PC-9 (cell line): ENCODE measurements at regions not wholly inside any gene's neighbourhood (a gene's known extent, or its start where the extent isn't known, plus 50 kb on each side); places are given as distances from the start of the nearest gene placed in this dataset.

ENCODE experiments used
- BruUV-seq: library from RNA; stranded (reverse); fragments of 400-500 nt; replicated peaks from 2 replicates; lab custom pipeline; 2021; lab: Mats Ljungman, UMichigan
- CTCF ChIA-PET: fragments of 300-600 bp; sonication (Branson Sonifier 250); formaldehyde crosslinking; loops from one replicate; lab custom pipeline; 2022; ENCODE audit warnings: antibody characterized with exemption; lab: Charles Lee
- POLR2A ChIA-PET: fragments of 300-600 bp; sonication (Branson Sonifier 250); formaldehyde crosslinking; loops from one replicate; lab custom pipeline; 2022; ENCODE audit warnings: antibody characterized with exemption; ENCODE audit not compliant: unreplicated experiment; lab: Charles Lee
- DNase-seq, 2 experiments: peaks; one replicate each; pipeline versions ENCODE4 v3.0.0 to v3.0.0-alpha.2; 2015 to 2022; ENCODE audit warnings: mixed read lengths in 1 of 2
- H2AFZ ChIP-seq: fragments of 200-600 bp; sonication (generic); 2 replicates; pipeline ENCODE4 v1.8.1; 2017; ENCODE audit warnings: antibody characterized with exemption
- H3F3A ChIP-seq: fragments of 200-600 bp; sonication (generic); 2 replicates; pipeline ENCODE4 v1.8.1; 2017; ENCODE audit warnings: antibody characterized with exemption, mild to moderate bottlenecking, low read depth; ENCODE audit not compliant: insufficient read depth
- H3K27ac ChIP-seq: fragments of 200-600 bp; sonication (generic); 2 replicates; pipeline ENCODE4 v1.6.1; 2016; ENCODE audit warnings: mixed run types
- H3K27me3 ChIP-seq: fragments of 200-600 bp; sonication (generic); 2 replicates; pipeline ENCODE4 v1.6.1; 2016; ENCODE audit warnings: low read depth, mixed run types; ENCODE audit not compliant: insufficient read depth
- H3K36me3 ChIP-seq: fragments of 200-600 bp; sonication (generic); 2 replicates; pipeline ENCODE4 v1.6.1; 2016; ENCODE audit warnings: low read depth, mixed run types
- H3K4me1 ChIP-seq: fragments of 200-600 bp; sonication (generic); replicated peaks from 2 replicates; pipeline ENCODE4 v1.6.1; 2016; ENCODE audit warnings: mixed run types; ENCODE audit not compliant: insufficient read depth
- H3K4me2 ChIP-seq: fragments of 200-600 bp; sonication (generic); 2 replicates; pipeline ENCODE4 v1.6.1; 2017; ENCODE audit warnings: mixed run types
- H3K4me3 ChIP-seq: fragments of 200-600 bp; sonication (generic); 2 replicates; pipeline ENCODE4 v1.6.1; 2016; ENCODE audit warnings: mixed run types
- H3K79me2 ChIP-seq: fragments of 200-600 bp; sonication (generic); 2 replicates; pipeline ENCODE4 v1.6.1; 2017; ENCODE audit warnings: low read depth, mixed run types
- H3K9me2 ChIP-seq: fragments of 200-600 bp; sonication (generic); 2 replicates; pipeline ENCODE4 v1.8.1; 2017; ENCODE audit warnings: mild to moderate bottlenecking; ENCODE audit not compliant: insufficient read depth
- H3K9me3 ChIP-seq: fragments of 200-600 bp; sonication (generic); 2 replicates; pipeline ENCODE4 v1.8.1; 2016; ENCODE audit warnings: low read depth; ENCODE audit not compliant: insufficient read depth
- H4K20me1 ChIP-seq: fragments of 200-600 bp; sonication (generic); 2 replicates; pipeline ENCODE4 v1.8.1; 2017; ENCODE audit not compliant: insufficient read depth
- EZH2 ChIP-seq: fragments of 200-600 bp; sonication (generic); IDR thresholded peaks from 2 replicates; pipeline ENCODE4 v1.8.0; 2017; ENCODE audit warnings: antibody characterized with exemption, low read depth
- intact Hi-C: fragments of 100-400 bp; cut with micrococcal nuclease; formaldehyde crosslinking; loops from one replicate; pipeline ENCODE4 v1.10.0; 2022; ENCODE audit not compliant: unreplicated experiment
- TF ChIP-seq, protein P1 (sequence below): fragments of 200-600 bp; sonication (generic); conservative IDR thresholded peaks from 2 replicates; pipeline ENCODE4 v1.6.1; 2017; ENCODE audit warnings: mixed run types, antibody characterized with exemption, mild to moderate bottlenecking, moderate library complexity

GRCh38 chr6:9422138-9422537 is 986.8 kb upstream of the SLC35B3 start:
- ChIA-PET CTCF (no interaction called here), POLR2A (no interaction called here)
- no peaks in the 10 kb centered on the region for H3K9me2 ChIP-seq
- H3K27ac ChIP-seq, result no peak overlapping the region
- no peaks in the 10 kb centered on the region for H3K79me2 ChIP-seq
- no peaks in the 10 kb centered on the region for H3K9me3 ChIP-seq
- intact Hi-C loops, result no loop called here
- DNase-seq, result no peak
- H3K36me3 ChIP-seq, result no peaks in the 10 kb centered on the region
- no peaks in the 10 kb centered on the region for H3K27me3 ChIP-seq
- H3K4me2 ChIP-seq, result no peak overlapping the region
- no peak overlapping the region for H2AFZ ChIP-seq
- no peak for TF ChIP-seq EZH2
- TF ChIP-seq, protein P1, sequence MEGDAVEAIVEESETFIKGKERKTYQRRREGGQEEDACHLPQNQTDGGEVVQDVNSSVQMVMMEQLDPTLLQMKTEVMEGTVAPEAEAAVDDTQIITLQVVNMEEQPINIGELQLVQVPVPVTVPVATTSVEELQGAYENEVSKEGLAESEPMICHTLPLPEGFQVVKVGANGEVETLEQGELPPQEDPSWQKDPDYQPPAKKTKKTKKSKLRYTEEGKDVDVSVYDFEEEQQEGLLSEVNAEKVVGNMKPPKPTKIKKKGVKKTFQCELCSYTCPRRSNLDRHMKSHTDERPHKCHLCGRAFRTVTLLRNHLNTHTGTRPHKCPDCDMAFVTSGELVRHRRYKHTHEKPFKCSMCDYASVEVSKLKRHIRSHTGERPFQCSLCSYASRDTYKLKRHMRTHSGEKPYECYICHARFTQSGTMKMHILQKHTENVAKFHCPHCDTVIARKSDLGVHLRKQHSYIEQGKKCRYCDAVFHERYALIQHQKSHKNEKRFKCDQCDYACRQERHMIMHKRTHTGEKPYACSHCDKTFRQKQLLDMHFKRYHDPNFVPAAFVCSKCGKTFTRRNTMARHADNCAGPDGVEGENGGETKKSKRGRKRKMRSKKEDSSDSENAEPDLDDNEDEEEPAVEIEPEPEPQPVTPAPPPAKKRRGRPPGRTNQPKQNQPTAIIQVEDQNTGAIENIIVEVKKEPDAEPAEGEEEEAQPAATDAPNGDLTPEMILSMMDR, result no peak
- H3F3A ChIP-seq, result no peaks in the 10 kb centered on the region
- H3K4me3 ChIP-seq, result no peak overlapping the region
- no peaks in the 10 kb centered on the region for H3K4me1 ChIP-seq
- no peaks in the 10 kb centered on the region for H4K20me1 ChIP-seq
- BruUV-seq, result no TSS peak

GRCh38 chr6:9420316-9421015 is 985.1 kb upstream of the SLC35B3 start:
- Histone ChIP-seq H4K20me1 (no peaks in the 10 kb centered on the region), H3K4me1 (no peaks in the 10 kb centered on the region), H3K4me3 (no peak overlapping the region), H3F3A (no peaks in the 10 kb centered on the region), H3K27me3 (no peaks in the 10 kb centered on the region), H3K79me2 (no peaks in the 10 kb centered on the region), H3K9me3 (no peaks in the 10 kb centered on the region), H3K36me3 (no peaks in the 10 kb centered on the region), H2AFZ (no peak overlapping the region), H3K27ac (no peak overlapping the region), H3K9me2 (no peaks in the 10 kb centered on the region), H3K4me2 (no peak overlapping the region)
- DNase-seq, result no peak
- ChIA-PET POLR2A (no interaction called here), CTCF (no interaction called here)
- intact Hi-C loops, result no loop called here
- TF ChIP-seq, protein P1, result no peak
- TF ChIP-seq EZH2, result no peak
- BruUV-seq, result no TSS peak

DNA sequence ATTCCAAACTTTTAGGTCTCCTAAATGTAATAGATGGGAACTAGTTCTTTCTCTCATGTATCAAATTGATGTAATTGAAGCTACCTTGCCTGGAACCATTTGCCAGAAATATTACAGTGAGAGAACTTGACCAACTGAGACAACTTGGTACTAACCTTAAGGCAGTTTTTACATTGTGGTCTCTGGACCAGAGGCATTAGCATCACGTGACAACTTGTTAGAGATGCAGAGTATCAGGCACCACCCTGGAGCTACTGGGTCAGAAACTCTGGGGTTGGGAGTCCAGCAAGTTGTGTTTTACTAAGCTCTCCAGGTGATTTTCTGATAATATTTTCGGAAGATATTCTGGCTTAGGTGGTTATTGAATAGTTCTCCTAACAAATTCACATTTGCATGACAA is 982.1 kb upstream of the SLC35B3 start:
- no peaks in the 10 kb centered on the region for H3K27me3 ChIP-seq
- no peak for DNase-seq
- ChIA-PET CTCF (no interaction called here), POLR2A (no interaction called here)
- H3K4me3 ChIP-seq, result no peak overlapping the region
- no peaks in the 10 kb centered on the region for H3K36me3 ChIP-seq
- no peak overlapping the region for H3K27ac ChIP-seq
- no peaks in the 10 kb centered on the region for H3K79me2 ChIP-seq
- no TSS peak for BruUV-seq
- no peak overlapping the region for H3K4me2 ChIP-seq
- TF ChIP-seq EZH2, result no peak
- TF ChIP-seq, protein P1, result no peak
- intact Hi-C loops, result no loop called here
- H3K4me1 ChIP-seq, result no peaks in the 10 kb centered on the region
- no peaks in the 10 kb centered on the region for H3K9me3 ChIP-seq
- H4K20me1 ChIP-seq, result no peaks in the 10 kb centered on the region
- H3F3A ChIP-seq, result no peaks in the 10 kb centered on the region
- no peaks in the 10 kb centered on the region for H3K9me2 ChIP-seq
- H2AFZ ChIP-seq, result no peak overlapping the region
